Frontal cortex (tissue), 3 donors: ENCODE measurements at regions not wholly inside any gene's neighbourhood (a gene's known extent, or its start where the extent isn't known, plus 50 kb on each side); places are given as distances from the start of the nearest gene placed in this dataset.

Experiments used
- DNase-seq, 2 donors: peaks; one replicate each; pipeline ENCODE4 v3.0.0; 2012; ENCODE audit warnings: low spot score in 2 of 2
- FAIRE-seq: peaks from 2 replicates; lab custom pipeline; 2012; peaks lifted over from hg19 to GRCh38; lab: Jason Lieb, UNC
- donor health status: control.
- donor health status: control.
- donor health status: control.

DNA sequence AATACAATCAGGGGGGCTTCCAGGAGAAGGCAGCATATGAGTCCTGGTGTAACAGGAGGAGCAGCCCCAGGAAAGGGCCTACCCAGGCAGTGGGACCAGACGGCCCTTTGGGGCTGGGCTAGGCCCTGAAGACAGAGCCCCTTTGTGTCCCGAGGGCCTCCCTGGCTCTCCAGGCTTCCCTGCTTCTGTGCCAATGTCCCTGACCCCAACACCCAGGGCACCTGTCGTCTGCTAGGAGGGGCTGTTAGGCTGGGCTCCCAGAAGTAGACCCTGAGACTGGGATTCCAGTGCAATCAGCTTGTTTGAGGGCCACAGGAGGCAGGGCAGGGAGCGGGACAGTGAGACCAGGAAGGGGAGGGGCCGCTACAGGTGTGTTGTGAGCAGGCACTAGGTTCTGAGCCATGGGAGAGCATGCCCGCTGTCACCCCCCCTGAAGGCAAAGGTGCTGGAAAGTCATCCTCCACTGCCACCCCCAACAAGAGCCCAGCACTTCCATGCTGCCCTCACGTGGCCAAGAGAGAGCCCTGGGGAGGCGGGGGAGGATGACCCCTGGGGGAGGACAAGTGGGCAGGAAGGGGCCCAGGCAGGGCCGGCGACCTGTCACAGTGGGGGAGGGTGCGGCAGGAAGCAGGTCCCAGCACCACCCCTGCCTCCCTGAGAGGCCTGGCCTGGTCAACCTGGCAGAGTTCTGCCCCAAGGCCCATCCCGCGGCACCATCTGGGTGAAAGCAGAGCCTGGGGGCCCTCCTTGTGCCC is 64.8 kb downstream of the ADRA2C start:
- DNase-seq (no peak), FAIRE-seq (no peak)

DNA sequence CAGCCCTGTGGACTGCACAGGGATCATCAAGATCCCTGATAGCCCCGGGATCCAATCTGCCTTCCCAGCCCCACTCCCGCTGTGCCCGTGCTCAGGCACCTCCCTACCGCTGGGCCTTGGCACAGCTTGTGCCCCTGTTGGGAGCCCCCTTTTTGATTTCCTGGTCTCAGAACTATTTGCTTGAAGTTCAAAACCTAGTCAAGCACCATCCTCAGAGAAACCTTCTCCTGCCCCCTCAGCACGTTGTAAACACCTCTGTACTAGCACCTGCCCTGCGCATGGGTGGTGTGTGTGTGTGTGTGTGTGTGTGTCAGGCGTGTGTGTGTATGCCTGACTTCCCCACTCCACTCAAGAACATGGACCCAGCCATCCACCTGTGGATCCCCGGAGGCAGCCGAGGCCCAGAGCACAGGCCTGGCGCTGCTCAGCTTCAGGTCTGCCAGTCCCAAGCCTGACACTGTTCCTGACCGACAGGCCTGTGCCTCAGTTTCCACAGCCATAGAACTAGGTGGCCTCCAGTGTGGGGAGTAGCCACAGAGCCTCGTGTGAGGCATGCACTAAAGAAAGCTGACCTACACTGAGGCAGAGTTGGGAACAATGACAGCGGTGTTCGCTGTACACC is 65.5 kb downstream of the ADRA2C start:
- FAIRE-seq (no peak), DNase-seq (no peak)

- no peak for DNase-seq
- FAIRE-seq, result no peak
These were observed 66.5 kb downstream of the ADRA2C start for GRCh38 chr4:3832536-3833220.

GRCh38 chr4:3833326-3833989 is 67.3 kb downstream of the ADRA2C start:
- FAIRE-seq, result no peak
- DNase-seq, result no peak

DNA sequence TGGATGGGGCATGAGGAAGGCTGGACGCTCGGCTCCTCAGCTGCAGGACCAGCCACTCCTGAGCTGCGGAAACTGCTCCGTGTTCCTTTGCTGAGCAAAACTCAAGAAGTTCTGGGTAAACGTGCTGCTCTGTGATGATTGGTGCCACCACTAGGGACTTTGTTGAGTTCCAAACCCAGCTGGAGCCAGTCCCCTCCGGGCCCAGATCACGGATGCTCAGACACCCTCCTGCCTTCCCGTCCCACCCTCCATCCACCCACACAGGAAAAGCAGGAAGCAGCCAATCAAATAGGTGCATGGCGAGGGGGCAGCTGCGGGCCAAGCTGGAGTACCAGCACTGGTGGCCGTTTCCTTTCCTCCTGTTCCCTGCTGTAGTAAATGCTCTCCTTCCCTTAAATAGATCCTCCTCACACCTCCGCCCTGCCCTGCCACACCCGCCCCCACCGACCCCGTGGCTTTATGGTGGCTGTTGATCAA is 68.0 kb downstream of the ADRA2C start:
- DNase-seq, result no peak

DNA sequence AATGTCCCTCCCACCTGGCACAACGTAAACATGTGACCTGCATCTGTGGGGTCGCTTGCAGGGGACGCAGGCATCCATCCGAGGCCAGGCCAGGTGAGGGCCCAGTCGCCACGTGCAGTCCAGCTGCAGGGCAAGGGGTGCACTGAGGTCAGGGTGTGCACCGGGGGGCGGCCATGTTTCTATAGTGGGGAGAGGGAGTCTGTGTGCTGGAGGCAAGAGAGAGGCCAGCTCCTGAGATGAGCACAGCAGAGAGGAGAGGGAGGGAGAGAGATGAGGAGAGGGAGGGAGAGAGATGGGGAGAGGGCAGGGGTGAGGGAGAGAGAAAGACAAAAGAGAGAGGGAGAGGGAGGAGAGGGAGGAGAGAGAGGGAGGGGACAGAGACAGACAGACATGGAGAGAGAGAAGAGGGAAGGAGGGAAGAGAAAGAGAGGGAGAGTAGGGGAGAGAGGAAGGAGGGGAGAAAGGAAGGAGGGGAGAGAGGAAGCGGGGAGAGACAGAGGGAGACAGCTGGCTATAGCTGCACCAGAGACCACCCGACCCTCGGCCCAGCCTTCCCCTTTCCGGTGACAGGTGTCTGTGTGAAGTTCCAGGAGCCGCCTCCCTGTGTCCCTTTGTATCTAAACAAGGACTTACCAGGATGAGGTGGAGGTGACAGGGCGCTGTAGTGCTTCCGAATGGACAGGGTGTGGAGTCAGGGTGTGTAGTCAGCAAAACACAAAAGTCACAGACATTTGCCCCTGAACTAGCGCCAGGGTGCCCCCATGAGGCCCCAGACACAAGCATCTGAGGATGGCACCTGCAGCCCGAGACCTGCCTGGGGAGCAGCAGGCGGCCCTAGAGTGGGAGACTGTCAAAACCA is 68.7 kb downstream of the ADRA2C start:
- DNase-seq (no peak), FAIRE-seq (no peak)

More for the DNA sequence above, 68.0 kb downstream of the ADRA2C start:
- no peak for FAIRE-seq

- DNase-seq, result no peak
- no peak for FAIRE-seq
These were observed 69.6 kb downstream of the ADRA2C start for GRCh38 chr4:3835527-3836405.

- no peak for FAIRE-seq
- no peak for DNase-seq
These were observed 70.2 kb downstream of the ADRA2C start for GRCh38 chr4:3836406-3836755.

DNA sequence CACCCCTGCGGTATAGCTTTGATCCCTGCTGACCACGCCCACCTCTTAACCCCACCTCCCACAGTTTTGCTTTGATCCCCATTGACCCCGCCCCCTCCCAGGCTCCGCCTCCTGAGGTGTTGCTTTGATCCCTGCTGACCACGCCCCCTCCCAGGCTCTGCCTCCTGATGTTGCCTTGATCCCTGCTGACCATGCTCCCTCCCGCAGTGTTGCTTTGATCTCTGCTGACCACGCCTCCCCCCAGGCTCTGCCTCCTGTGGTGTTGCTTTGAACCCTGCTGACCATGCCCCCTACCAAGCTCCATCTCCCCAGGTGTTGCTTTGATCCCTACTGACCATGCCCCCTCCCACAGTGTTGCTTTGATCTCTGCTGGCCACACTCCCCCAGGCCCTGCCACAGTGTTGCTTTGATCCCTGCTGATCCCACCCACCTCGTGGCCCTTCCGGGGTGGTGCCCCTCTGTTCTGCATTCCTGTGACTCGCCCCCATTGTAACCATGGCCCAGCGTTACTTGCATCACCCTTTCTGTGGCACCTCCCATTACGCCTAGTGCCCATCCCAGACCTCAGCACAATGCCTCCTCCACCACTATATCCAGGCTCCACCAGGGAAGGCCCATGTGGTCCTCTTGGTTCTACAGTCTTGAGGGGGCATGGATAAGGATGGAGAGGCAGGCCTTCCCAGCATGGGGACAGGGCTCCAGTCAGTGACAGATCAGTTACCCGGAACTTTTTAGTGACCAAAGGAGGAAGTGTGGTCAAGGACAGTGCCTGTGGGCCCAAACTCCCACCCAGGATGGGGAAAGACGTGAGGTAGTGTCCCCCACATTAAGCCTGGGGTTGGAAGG is 70.8 kb downstream of the ADRA2C start:
- FAIRE-seq (no peak), DNase-seq (no peak)

- no peak for FAIRE-seq
- DNase-seq, result no peak
These were observed 72.5 kb downstream of the ADRA2C start for GRCh38 chr4:3838437-3839380.

- no peak for FAIRE-seq
These were observed 79.0 kb downstream of the ADRA2C start for GRCh38 chr4:3845094-3845743.

GRCh38 chr4:3845744-3846429 is 79.7 kb downstream of the ADRA2C start:
- no peak for DNase-seq
- FAIRE-seq, result no peak

More at GRCh38 chr4:3845094-3845743, 79.0 kb downstream of the ADRA2C start:
- no peak for DNase-seq

DNA sequence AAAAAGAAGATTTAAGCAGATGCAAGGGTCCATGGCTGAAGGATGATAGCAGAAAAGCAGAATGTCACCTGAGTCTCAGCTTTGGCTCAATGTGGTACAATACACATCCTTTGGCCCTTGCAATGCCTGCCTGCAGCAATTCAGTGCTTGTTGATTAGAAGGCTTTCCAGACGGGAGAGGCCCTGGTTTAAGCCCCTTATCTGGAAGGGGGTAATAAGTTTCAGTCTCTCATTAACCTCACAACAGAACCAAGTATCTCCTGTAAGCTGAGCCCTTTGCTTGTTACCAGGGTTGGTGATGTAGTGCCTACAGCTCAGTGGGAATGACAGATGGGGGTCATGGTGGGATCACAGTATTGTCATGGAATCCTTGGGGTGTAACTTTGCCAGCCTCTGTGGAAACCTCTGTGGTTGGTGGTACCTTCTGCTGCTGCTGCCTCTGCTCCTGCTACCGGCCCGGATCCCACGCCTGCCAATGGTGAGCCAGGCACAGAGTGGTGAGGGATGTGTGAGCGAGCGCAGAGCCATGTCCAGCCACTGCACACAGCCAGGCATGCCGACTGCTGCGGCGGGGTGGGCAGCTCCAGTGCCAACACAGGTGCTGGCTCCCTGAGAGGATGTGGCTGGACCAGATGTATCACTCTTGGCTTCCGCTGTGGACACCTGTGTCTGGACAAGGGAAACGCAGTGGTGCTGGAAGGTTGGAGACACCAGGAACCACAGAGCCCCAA is 81.2 kb downstream of the ADRA2C start:
- DNase-seq (no peak), FAIRE-seq (no peak)

DNA sequence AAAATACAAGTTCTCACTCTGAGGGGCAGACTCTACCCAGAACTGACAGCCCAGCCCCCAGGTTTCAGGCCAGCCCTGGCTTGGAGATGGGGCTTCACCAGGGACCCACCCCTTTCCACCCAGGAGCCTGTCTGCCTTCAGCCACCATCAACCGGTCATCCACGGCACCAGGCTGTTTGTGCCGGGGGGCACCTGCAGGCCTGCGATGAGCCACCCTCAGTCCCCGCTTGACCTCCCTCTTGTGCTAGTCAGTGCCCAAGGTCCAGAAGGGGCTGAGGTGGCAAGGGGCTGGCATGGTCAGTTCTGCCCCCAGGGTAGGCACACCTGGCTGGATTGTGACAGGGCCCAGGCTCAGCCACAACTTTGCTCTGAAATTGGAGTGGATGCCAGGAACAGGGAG is 82.1 kb downstream of the ADRA2C start:
- FAIRE-seq (no peak), DNase-seq (no peak)

GRCh38 chr4:3849140-3849539 is 83.0 kb downstream of the ADRA2C start:
- FAIRE-seq (no peak), DNase-seq (no peak)
